Cerebellar cortex (tissue), 1 donor: ENCODE measurements at regions not wholly inside any gene's neighbourhood (a gene's known extent, or its start where the extent isn't known, plus 50 kb on each side); places are given as distances from the start of the nearest gene placed in this dataset.

Experiments
- DNase-seq: peaks from one replicate; pipeline ENCODE4 v3.0.0-alpha.2; 2015; ENCODE audit warnings: low spot score

DNA sequence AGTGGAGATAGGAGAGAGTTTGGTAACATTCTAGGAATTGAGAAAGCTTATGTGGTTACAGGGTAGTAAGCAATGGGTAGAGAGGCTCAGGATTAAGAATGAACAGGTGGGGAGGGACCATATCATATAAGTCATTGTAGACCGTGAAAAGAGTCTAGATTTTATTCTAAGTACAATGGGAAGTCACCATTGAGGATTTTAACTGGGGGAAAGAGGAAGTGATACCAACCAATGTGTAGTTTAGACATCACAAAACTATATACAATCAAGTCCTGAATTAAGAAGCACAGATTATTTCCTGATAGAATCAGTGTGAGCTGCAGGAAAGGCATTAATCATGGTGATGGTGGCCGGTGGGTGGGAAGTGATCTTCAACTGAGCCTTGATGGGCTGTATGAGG, 178.3 kb upstream of the ZIC3 start:
- no peak for DNase-seq

DNA sequence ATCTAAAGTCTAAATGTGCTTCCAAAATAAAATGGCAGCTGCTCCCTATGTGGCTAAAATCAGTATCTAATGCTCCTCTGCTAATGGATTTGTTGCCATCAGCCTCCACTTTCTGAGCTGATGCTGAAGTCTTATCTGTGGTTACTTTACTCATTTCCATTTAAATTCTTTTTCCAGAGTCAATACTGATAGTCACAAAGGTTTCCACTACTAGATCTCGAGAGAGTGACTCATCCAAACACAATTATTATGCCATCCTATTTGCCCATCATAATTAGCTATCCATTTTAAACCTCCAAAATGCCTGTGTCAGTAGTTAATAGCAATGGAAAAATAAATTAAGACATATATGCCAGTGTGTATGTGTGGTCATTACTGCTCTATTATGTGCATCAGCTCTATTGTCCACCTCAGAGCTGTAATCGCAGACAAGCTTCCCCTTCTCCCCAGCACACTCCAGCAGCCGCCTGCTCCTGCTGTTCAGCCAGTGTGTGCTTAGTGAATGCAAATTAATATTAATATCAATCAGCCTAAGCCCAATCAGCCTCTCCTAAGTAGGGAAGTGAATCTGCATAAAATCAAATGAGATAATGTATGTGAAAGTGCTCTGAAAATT, 199.8 kb upstream of the ZIC3 start:
- no peak for DNase-seq

DNA sequence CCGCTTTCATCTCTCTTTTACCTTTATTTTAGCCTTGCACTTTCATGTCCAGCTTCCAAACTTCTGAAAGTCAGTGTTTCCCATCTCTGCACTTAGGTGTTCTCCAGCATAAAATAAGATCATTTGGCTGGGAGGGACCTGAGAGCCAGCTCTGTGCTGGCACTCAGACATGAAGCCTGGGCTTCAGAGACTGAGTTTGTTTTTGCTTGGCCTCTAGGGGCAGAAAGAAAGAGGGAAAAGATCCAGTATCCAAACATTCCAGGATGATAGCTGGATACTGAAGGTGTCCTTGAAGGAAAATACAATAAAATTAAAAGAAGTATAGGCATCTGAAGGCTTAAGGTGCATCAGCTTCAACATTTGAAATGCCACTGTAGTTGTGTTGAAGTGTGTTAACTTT, 202.4 kb upstream of the ZIC3 start:
- no peak for DNase-seq

DNA sequence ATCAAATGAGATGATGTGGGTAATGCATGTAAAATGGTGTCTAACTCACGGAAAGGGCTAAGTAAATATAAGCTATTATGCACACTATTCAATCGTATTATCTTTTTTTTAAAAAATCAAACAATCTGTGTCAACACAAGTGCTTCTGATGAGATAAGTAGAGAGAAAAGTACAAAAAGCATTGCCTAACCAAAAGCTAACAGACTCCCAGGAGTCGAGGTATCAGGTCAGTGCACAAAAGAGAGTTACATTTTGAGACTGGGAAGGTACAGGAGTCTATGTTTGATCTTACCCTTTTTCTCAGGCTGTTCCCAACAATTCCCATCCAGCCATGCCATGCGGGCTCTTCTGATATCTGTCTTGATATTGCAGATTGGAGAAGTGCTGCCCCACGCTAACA, 203.3 kb upstream of the ZIC3 start:
- DNase-seq = no peak

DNA sequence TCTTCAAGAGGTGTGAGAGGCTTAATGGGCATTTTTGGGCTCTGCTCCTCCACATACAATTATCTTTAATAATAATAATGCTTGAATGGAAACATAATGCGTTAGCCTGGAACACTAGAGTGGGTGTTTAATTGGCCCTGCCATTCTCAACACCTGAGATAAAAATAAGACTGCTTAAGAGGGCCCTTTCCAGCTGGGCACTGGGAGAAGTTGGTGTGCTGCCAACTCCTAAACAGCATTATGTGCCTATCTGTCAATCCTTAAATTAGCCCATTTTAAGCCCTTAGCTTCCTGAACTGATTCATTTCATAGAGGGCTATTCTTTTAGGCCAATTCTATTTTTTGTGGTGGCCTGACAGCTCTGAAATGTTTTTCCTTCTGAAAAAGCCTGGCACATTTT, 211.1 kb upstream of the ZIC3 start:
- peak; percentile 36 for DNase-seq

DNA sequence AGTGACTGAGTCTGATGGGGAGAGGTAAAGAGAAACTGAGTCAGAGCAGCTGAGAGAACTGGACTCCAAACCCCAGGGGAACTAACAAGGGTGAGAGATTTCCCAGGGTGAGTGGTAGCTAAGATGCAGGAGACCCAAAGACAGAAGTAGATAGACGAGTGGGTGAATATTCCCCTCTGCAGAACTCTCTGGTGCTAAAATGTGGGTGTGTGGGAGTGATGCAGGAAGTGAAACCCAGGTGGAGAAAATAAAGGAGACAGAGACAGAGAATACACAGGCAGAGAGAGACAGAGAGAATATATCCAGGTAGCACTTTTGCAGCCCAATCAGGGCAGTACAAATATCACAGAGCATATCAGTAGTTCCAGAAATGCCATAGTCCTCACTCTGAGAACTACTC, 212.5 kb upstream of the ZIC3 start:
- no peak for DNase-seq

DNA sequence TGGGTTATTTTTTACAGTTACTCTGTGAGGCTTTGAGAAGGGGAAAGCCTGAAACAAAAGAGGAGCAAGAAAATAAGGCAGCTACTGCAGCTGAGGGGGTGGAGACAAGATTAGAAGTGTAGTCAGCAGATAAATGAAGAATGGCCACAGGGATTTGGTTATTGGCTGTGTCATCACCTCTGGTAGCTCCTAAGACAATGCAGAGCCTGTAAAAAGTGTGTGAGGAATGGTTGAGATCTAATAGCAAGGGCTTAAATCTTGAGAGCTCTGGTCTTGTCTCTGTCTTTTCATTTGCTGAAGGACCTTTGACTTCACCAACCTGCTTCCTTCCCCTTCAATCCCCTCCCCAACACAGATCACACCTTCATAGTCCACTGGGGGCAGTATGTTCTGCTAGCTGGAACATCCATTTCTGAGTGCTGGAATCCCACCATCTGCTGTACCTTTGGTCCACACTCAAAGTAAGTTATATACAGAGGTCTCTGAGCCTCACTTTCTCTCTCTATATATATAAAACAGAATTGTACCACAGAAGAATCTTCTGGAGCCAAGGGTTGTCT, 213.7 kb upstream of the ZIC3 start:
- DNase-seq = no peak

DNA sequence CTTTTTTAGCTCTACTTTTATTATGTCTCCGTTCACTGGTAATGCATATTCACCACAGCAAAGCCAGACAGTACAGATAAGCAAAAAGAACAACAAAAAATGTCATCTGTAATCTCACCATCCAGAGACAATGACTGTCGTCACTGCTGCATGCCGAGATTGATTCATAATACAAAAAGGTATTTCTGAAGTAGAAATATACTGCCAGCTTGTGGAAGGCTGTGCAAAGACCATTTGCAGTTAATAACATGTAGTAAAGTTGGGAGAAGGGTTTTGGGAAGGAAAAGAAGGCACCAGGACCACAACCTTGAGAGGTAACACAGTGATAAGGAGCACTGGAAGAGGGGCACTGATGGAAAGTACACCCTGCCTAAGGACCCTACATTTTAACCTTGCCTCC, 223.0 kb upstream of the ZIC3 start:
- DNase-seq = peak; percentile 44

DNA sequence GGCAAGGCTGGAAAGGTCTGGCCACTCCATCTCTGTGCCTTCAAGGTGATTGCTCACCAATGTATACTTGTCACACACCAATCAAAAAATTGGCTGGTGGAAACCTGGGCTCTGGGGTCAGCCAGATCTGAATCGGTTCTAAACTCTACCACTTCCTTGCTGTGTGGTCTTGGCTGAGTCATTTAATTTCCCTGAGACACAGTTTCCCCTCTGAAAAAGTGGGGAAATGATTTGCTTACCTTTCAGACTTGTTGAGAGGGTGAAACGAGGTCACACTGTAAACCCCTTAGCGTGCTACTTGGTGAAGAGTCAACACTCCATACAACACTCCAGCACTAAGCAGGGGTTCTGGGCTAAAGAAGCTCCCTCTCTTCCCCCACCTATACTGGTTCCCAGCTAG, 252.3 kb upstream of the ZIC3 start:
- no peak for DNase-seq

DNA sequence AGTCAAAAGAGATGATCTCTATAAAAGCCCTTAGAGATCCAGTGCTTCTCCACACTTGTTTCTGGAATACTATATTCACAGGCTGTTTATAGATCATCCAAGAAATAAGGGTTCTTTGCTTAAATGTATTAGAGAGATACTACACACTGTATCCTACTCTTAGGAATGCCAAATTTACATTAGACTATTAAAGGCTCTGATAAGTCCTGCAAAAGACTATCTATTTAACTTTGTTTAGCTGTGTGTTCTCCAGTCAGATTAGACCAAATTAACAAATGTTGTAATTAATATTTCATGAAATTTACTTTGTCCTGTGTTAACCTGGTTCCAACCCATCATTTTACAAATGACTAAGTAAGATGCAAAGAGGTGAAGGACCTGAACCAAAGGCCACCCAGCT, 260.5 kb upstream of the ZIC3 start:
- no peak for DNase-seq

DNA sequence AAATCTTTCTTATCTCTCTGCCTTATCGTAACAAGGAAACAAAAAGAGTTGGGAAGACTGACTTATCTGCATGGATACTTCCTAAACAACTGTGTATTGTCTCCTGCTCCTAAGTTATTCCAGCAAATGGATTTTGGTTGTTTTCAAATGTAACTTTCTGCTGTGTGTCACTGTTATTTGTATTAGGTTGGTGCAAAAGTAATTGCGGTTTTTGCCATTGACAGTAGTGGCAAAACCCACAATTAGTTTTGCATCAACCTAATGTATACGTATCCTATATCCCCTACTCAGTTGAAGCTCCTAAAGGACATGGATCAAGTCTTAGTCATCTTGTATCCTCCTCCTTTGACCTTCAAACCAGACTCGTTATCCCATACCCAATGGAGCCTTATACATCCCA, 263.4 kb upstream of the GPR101 start:
- no peak for DNase-seq

DNA sequence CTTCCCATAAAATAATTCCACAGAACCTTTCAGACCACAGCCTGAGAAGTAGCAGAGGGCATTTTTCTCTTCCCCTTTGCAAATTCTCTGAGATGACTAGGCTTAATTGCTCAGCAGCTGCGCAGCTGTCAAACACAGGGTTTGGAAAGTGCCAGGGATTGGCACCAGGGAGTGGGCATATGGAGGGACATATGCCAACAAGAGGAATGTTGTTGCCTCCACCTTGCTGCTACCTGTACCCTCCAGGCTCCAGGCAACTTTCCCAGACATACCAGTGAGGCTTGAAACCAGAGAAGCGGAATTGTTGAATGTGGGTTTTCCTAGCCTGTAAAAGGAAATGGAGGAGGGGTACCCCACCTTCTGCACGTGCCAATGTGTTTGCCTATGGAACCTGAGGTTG, 256.2 kb upstream of the GPR101 start:
- peak; percentile 91 for DNase-seq

DNA sequence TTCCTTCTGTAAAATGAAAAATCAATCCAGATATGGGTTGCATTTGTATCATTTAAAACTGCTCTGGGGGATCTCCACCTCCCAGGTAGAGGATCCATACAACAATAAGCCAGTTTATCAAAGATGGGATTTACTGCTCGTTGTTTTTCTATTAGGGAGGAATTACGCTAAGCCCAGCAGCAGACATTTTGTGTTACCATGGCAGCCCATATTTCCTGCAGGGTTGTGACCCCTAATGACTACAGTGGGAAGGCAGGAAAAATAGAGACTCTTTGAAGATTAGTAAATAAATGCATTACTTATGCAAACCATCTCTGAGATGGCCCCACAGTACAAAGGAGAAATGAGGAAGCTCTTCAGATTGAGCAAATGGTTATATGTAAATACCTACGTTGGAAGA, 253.4 kb upstream of the GPR101 start:
- DNase-seq = no peak

DNA sequence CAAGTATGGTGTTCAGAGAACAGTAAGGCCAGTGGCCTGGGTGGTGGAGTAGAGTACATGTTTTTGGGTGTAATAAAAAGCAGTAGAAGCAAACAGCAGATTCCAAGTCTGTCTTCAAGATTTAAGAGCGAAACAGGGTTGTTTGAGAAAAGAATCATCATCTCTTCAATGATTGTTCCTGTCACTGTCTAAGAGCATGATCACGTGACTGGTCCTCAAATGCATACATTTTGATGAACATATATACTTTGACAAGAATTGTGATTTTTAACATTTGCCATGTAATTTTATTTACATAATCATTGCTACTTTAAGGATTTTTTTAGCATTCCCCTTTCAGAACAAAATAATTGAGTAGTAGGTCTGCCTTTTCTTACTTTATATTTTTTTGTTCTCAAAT, 252.6 kb upstream of the GPR101 start:
- DNase-seq = no peak

DNA sequence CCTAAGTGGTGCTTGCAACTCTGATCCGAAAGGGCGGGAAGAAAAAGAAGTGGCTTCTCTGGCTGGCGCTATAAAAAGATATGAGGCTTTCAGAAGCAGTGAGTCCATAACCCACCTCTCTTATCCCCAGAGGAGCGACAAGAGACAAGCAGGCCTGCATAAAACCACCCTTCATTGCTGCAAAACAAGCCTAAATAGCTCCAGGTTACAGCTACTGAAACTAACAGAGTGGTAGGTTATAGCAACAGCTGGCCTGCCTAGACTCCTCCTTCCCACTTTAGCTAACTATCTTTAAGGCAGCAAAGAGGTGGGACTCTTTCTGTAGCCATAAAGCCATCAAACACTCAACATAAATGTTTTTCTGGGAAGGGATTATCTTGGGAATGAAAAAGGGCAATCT, 245.0 kb upstream of the GPR101 start:
- no peak for DNase-seq

DNA sequence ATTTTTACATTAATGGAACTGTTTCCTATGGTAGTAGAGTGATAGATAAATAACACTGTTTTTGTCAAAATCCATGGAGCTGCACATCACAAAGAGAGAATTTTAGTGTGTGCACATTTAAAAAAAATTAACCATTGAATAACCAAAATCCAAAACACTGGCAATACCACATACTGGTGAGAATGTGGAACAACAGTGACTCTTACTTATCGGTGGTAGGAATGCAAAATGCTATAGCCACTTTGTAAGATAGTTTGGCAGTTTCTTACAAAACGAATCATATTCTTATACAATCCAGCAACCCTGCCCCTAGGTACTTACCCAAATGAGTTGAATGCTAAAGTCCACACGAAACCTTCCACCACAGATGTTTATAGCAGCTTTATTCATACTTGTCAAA, 229.6 kb upstream of the GPR101 start:
- DNase-seq = no peak

DNA sequence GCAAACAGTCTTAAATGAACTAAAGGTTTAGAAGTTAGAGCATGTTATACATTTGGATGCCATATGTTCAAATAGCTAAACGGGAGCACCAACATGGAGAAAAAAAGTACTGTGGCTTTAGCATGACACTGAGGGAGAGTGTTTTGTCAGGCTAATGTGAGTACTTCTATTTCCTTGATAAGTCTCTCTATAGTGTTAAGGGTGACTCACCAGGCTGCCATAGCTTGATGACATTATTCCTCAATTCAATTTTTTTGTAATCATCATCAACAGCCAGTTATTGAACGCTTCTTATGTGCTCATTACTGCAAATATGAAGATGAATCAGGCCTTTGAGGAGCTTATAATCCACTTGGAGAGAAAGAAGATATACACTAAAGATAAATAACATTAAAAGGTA, 211.4 kb upstream of the GPR101 start:
- DNase-seq = no peak

DNA sequence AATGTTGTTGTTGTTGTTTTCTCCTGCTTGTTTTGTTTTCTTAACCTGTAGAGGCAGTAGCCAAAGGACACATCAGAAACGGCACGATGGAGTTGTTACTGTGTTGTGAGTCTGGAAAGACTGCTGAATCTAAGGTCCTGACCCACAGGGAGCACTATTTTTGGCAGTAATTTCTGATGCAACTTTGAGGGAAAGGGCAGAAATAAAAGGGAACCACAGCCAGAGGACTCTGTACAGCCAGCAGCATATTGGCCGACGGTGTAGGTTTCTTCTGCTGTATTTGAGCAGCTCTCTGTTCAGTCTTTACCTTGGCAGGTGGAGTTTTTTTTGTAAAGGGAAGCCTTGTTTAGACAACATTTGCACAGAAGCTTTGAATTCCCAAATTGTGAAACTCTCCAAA, 203.0 kb upstream of the GPR101 start:
- no peak for DNase-seq

DNA sequence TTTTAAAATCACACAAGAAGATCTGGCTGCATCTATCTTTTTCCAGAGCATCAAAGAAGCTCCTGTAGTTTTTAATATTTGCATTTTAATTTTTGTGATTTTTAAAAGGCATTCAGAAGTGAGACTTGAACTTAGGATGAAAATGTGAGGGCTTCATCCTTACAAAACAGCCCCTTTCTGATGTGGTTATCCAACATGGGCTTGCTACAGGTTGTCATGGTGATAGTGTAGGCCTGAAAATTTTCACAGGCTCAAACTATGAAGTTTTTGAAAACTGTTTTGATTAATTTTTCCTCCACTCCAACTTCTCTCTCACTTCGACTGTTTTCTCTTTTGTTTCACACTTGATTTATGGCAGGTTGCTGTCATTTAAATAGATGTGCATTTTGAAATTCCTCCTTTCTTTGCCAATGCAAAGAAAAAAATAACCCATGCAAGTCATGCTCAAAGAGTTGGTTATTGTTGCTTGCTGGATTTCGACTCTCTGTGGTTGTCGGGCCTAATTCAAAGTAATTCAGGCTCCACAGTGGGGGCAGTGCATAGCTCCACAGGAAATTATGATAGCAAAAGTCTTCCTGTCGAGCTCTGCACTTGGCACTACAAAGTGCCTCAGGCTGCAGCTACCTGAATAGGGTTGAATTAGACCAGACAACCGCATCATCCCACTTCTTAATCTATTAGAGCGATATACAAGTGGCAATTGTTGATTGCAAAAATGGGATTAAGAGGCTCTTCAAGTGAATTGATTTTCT, 201.0 kb upstream of the GPR101 start:
- peak; percentile 3 for DNase-seq

DNA sequence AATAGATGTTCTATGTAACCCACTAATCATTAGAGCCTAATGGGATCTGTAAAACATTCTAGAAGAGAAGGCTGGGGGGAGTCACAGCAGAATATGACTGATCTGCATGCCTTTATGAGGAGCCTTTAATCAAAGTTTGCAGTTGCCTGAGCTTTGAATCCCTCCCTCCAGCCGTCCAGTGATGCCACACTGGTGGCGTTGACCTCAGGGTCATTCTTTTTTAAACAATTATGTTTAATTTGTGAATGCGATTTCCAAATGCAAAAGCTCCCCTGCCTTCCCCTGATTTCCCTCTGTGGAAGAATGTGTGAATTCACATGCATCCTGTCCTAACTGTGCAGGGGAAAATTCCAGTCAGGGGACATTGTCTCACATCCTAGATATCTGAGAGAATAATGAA, 199.7 kb upstream of the GPR101 start:
- DNase-seq = no peak

DNA sequence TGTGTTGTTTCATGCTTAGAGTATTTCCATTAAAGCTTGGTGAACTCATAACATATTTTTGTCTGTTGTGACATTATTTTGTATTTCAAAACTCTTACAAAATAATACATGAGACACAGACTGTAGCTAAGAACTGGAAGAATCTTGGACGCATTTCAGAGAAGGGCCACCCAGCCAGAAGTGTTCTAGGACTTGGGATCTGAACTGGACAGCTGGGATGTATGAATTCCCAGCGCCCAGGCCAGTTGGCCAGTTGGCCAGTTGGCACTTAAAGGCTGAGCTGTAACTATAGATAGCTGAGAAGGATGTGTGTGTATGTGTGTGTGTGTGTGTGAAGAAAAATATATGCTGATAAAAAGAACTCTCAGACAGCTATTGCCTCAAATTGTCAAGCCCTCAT, 193.4 kb upstream of the GPR101 start:
- DNase-seq = peak; percentile 71

DNA sequence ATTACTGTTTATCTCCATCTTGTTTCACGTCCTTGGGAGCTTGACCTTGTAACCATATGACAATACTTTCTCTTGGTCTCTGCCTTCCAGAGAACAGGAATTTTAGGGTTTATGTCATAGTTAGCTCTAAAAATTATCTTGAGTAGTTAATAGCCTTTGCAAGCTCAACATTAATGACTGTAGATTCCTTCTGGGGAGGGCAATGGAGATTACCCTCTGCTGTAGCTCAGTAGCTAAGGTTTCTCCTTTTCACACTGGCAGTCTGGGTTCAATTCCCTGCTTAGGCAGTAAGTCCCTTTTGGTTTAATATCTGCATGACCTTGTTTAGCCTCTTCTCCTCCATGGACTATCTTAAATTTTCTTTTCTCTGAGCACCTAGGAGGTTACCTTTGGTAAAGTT, 181.7 kb upstream of the GPR101 start:
- DNase-seq = no peak

DNA sequence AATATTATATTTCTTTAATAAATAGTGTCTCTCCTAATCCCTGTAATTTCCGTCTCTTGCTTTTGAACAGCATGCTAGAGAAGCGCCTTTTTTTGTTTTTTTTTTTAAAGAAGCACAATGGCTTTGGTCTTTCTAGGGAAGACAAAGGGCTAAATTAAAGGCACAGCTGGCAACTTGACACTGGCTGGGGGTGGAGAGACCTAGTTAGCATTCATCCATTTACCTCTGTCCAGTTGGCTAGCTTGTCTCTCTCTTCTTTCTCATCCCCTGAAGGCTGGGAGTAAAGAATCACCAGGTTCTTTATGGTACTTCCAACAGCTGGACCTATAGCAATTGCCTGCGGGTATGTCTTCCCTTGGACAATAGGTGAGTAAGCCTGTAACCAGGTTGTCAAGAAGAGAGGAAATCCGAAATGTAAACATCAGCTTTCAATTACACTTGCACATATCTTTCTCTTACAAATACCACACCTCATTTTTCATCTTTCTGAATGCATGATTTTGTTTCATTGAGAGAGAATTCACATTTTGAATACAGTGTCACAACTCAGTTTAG, 178.4 kb upstream of the GPR101 start:
- no peak for DNase-seq

DNA sequence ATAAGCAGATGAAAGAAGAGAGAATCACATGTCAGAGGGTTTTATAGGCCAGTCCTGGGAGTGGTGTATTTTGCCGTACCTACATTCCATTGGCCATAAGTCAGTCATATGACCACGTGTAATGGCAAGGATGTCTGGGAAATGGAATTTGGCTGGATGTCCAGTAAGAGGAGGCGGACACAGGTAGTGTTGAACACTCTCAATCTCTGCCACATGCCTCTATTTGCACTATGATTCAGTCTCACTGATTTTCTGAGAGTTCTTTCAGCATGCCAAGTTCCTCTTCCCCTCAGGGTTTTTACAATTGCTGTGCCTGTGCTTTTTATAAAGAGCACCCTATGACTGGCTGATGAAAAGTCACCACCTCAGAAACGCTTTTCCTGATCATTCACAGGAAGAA, 164.2 kb upstream of the GPR101 start:
- DNase-seq = no peak
